ENCODE measurements at regions not wholly inside any gene's neighbourhood (a gene's known extent, or its start where the extent isn't known, plus 50 kb on each side); places are given as distances from the start of the nearest gene placed in this dataset.

DNA sequence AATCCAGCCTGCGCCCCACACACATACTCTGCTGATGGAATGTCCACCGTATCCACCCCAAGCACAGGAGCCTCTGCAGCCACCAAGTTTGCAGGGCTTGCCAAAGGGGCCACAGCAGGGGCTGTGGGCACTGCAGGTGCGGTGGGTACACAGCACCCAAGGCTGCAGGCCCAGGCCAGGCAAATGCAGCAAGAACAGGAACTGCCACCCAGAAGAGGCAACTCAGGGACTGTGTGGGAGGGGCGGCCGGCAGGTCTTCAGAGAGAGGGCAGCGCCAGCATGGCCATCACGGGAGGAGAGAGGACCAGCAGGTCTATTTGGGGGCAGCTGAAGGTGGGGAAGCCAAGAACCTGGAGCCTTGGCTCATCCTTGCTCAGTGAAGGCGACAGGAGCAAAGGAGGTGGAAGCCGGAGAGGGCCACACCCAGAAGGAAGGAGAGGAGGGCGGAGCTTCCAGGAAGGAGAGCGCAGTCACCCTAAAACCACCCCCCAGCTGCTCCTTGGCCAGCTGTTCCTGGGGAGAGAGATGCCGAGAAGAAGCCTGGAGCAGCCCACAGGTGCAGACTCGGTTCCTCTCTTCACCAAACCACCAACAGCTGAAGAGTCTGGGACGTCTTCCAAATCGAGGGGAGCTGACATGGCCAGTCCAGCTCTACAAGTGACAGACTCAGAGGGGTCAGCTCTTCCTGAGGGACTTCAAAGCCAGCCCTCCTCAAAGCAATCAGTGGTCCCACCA, 265.1 kb upstream of the CDYL start:
- no peak for TF ChIP-seq EZH2 (IDR thresholded peaks at IDR 0.05; ENCODE audit: insufficient read depth, poor library complexity, severe bottlenecking)
- TF ChIP-seq EZH2phosphoT487 (IDR thresholded peaks at IDR 0.05; ENCODE audit: insufficient read depth, low read depth), result no peak

Data from GM23248 (cell line).